ENCODE measurements at regions not wholly inside any gene's neighbourhood (a gene's known extent, or its start where the extent isn't known, plus 50 kb on each side); places are given as distances from the start of the nearest gene placed in this dataset.

DNA sequence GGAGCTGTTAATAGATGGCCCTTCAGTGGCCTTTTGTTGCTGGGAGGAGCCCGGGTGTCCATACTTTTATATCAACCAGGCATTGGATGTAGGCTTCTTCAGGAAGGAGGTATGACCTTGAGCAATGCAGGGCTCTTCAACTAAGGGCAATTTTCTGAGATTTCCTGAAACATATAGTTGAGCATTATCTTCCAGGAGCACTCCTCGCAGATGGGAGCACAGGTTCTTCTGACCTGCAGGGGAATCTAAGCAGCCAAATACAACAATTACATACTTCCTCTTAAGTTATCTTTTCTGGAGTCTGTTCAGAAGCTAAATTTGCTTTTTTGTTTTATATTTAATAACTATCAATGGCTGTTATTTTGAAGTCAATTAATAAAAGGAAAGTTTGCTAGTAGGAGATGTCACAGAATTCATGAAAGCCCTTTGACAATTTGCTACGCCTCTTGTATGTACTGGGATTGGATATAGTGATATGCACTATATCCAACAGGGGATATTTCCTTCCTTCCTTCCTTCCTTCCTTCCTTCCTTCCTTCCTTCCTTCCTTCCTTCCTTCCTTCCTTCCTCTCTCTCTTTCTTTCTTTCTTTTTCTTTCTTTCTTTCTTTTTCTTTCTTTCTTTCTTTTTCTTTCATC, 422.6 kb upstream of the NEGR1 start:
- Histone ChIP-seq H3K36me3 (ENCODE audit: control insufficient read depth, insufficient read depth, low read length) (no peaks in the 10 kb centered on the region), H3K27me3 (replicated peaks; ENCODE audit: control insufficient read depth, insufficient read depth, low read length) (no peaks in the 10 kb centered on the region), H3K4me3 (replicated peaks; ENCODE audit: low read depth, low read length) (no peak overlapping the region)
- DNase-seq (ENCODE audit: extremely low read depth, insufficient read length): no peak
- TF ChIP-seq, protein P1, sequence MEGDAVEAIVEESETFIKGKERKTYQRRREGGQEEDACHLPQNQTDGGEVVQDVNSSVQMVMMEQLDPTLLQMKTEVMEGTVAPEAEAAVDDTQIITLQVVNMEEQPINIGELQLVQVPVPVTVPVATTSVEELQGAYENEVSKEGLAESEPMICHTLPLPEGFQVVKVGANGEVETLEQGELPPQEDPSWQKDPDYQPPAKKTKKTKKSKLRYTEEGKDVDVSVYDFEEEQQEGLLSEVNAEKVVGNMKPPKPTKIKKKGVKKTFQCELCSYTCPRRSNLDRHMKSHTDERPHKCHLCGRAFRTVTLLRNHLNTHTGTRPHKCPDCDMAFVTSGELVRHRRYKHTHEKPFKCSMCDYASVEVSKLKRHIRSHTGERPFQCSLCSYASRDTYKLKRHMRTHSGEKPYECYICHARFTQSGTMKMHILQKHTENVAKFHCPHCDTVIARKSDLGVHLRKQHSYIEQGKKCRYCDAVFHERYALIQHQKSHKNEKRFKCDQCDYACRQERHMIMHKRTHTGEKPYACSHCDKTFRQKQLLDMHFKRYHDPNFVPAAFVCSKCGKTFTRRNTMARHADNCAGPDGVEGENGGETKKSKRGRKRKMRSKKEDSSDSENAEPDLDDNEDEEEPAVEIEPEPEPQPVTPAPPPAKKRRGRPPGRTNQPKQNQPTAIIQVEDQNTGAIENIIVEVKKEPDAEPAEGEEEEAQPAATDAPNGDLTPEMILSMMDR (IDR thresholded peaks at IDR 0.05; ENCODE audit: insufficient read depth, low read length, poor library complexity, severe bottlenecking): no peak

DNA sequence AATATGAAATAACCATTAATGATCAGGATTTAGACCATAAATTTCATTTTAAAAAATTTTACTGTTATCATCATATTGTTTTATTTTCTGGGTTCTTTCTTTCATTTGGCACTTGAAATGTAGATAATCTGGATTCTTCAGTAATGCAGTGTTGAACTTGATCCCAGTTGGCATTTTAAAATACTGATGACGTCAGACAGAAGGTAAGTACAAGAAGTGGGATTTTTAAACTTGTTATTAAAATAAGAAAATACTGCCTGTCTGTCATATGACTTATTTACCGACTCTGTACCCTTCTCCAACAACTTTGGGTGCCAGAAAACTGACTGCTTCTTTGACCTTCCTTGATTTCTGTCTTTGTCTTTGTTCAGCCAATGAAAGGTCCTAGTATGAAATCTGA, 415.1 kb upstream of the NEGR1 start:
- Histone ChIP-seq H3K36me3 (ENCODE audit: control insufficient read depth, insufficient read depth, low read length) (no peaks in the 10 kb centered on the region), H3K4me3 (replicated peaks; ENCODE audit: low read depth, low read length) (no peak overlapping the region), H3K27me3 (replicated peaks; ENCODE audit: control insufficient read depth, insufficient read depth, low read length) (no peaks in the 10 kb centered on the region)
- TF ChIP-seq, protein P1 (IDR thresholded peaks at IDR 0.05; ENCODE audit: insufficient read depth, low read length, poor library complexity, severe bottlenecking): no peak
- DNase-seq (ENCODE audit: extremely low read depth, insufficient read length): no peak

DNA sequence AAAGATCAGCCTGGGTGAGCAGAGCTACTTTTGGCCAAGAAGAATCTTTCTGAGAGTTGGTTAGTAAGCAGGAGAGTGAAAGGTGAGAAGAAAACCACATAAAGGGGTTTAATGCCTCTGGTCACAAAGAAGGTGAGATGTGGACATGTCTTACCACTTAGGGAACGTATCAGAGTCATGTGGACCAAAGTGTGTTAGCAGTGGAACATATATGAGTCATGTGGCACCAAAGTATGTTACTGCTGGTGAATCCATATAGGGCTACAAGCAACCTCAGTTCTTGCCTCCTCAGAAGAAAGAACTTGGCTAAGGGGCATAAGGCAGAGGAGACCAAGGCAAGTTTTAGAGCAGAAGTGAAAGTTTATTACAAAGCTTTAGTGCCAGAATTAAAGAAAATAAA, 411.6 kb upstream of the NEGR1 start:
- TF ChIP-seq, protein P1 (IDR thresholded peaks at IDR 0.05; ENCODE audit: insufficient read depth, low read length, poor library complexity, severe bottlenecking): no peak
- Histone ChIP-seq H3K27me3 (replicated peaks; ENCODE audit: control insufficient read depth, insufficient read depth, low read length) (no peaks in the 10 kb centered on the region), H3K36me3 (ENCODE audit: control insufficient read depth, insufficient read depth, low read length) (no peaks in the 10 kb centered on the region), H3K4me3 (replicated peaks; ENCODE audit: low read depth, low read length) (no peak overlapping the region)
- DNase-seq (ENCODE audit: extremely low read depth, insufficient read length): no peak

DNA sequence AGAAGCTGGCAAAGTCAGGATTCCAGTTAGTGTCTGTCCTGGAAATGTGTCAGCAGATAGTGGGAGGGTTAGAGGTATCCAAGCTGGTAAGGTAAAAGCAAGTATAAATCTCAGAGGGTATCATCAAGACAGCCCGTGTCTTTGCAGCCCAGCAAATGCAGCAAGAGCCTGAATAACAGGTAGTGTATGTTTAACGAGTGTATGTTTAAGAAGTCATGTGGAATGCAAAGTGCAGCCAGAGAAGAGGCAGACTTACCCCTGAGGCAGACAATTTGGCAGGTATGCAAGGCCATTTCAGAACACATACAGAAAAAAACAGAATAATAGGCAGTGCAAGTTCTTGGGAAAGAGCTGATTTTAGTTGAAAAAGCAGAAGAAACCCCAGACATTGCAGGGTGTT, 411.0 kb upstream of the NEGR1 start:
- no peaks in the 10 kb centered on the region for H3K36me3 ChIP-seq (ENCODE audit: control insufficient read depth, insufficient read depth, low read length)
- TF ChIP-seq, protein P1 (IDR thresholded peaks at IDR 0.05; ENCODE audit: insufficient read depth, low read length, poor library complexity, severe bottlenecking): no peak
- no peak for DNase-seq (ENCODE audit: extremely low read depth, insufficient read length)
- H3K27me3 ChIP-seq (replicated peaks; ENCODE audit: control insufficient read depth, insufficient read depth, low read length): no peaks in the 10 kb centered on the region
- H3K4me3 ChIP-seq (replicated peaks; ENCODE audit: low read depth, low read length): no peak overlapping the region

DNA sequence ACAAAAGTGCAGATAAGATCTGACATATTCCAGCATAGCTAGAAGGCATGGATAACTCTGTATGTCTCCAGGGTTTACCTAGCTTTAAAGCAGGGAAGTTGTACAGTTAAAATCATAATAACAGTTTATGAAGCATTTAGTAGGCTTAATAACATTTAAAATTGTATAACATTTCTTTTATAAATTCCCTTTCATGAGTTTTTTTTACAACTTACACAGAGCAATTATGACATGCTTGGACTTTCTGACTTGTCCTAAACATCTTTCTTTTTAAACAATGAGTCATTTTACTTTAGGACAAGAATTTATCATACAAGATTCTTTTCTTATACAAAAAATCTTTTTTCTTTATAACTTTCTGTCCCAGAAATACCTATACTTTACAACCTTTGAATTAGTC, 408.5 kb upstream of the NEGR1 start:
- no peaks in the 10 kb centered on the region for H3K36me3 ChIP-seq (ENCODE audit: control insufficient read depth, insufficient read depth, low read length)
- H3K4me3 ChIP-seq (replicated peaks; ENCODE audit: low read depth, low read length): no peak overlapping the region
- no peak for DNase-seq (ENCODE audit: extremely low read depth, insufficient read length)
- no peaks in the 10 kb centered on the region for H3K27me3 ChIP-seq (replicated peaks; ENCODE audit: control insufficient read depth, insufficient read depth, low read length)
- TF ChIP-seq, protein P1 (IDR thresholded peaks at IDR 0.05; ENCODE audit: insufficient read depth, low read length, poor library complexity, severe bottlenecking): no peak

DNA sequence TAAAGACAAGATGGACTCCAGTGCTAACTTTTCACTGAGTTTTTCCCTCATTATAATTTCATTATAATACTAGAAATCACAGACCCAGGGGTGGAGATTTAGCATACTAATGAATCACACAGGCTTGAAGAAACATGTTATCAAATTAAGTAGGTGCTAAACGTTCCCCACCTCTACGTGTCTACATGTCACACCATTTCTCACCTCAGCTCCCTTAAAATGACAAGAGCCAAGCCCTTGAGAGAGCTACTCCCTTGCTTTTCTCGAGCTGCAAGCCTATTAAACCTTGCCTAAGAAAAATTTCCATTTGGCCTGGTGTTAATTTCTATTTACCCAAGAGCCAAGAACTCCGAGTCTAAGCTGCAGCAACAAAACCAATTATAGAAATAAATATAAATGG, 396.3 kb upstream of the NEGR1 start:
- H3K4me3 ChIP-seq (replicated peaks; ENCODE audit: low read depth, low read length): no peak overlapping the region
- DNase-seq (ENCODE audit: extremely low read depth, insufficient read length): no peak
- no peaks in the 10 kb centered on the region for H3K36me3 ChIP-seq (ENCODE audit: control insufficient read depth, insufficient read depth, low read length)
- TF ChIP-seq, protein P1 (IDR thresholded peaks at IDR 0.05; ENCODE audit: insufficient read depth, low read length, poor library complexity, severe bottlenecking): no peak
- H3K27me3 ChIP-seq (replicated peaks; ENCODE audit: control insufficient read depth, insufficient read depth, low read length): no peaks in the 10 kb centered on the region
